ENCODE measurements at regions not wholly inside any gene's neighbourhood (a gene's known extent, or its start where the extent isn't known, plus 50 kb on each side); places are given as distances from the start of the nearest gene placed in this dataset.

GRCh38 chr12:65623507-65623906 lies 200.8 kb upstream of the HMGA2 start:
- DNase-seq, result no peak
- no peaks in the 10 kb centered on the region for H3K36me3 Mint-ChIP-seq (ENCODE audit: low read depth)

GRCh38 chr12:65624554-65625086 lies 199.7 kb upstream of the HMGA2 start:
- no peak overlapping the region for H3K27ac Mint-ChIP-seq
- peaks cover 4% of the 10 kb centered on the region for H3K9me3 Mint-ChIP-seq
- no peaks in the 10 kb centered on the region for H3K36me3 Mint-ChIP-seq (ENCODE audit: low read depth)
- DNase-seq, result no peak
- peaks cover 7% of the 10 kb centered on the region for H3K27me3 Mint-ChIP-seq (ENCODE audit: low read depth, poor library complexity)
- no peak overlapping the region for H3K4me3 Mint-ChIP-seq
- H3K4me1 Mint-ChIP-seq, result peaks cover 24% of the 10 kb centered on the region
- TF ChIP-seq CTCF (IDR thresholded peaks at IDR 0.05), result no peak

More at GRCh38 chr12:65623507-65623906, 200.8 kb upstream of the HMGA2 start:
- H3K4me1 Mint-ChIP-seq, result peaks cover 25% of the 10 kb centered on the region
- no peak for TF ChIP-seq CTCF (IDR thresholded peaks at IDR 0.05)
- no peak overlapping the region for H3K4me3 Mint-ChIP-seq
- peaks cover 4% of the 10 kb centered on the region for H3K9me3 Mint-ChIP-seq
- no peak overlapping the region for H3K27ac Mint-ChIP-seq
- H3K27me3 Mint-ChIP-seq (ENCODE audit: low read depth, poor library complexity), result peaks cover 3% of the 10 kb centered on the region

GRCh38 chr12:65628061-65628460 lies 196.2 kb upstream of the HMGA2 start:
- Mint-ChIP-seq H3K27me3 (ENCODE audit: low read depth, poor library complexity) (peaks cover 7% of the 10 kb centered on the region), H3K9me3 (peaks cover 4% of the 10 kb centered on the region), H3K4me1 (peaks cover 49% of the 10 kb centered on the region), H3K36me3 (ENCODE audit: low read depth) (no peaks in the 10 kb centered on the region), H3K4me3 (no peak overlapping the region), H3K27ac (no peak overlapping the region)
- DNase-seq, result no peak
- TF ChIP-seq CTCF (IDR thresholded peaks at IDR 0.05), result no peak

- Mint-ChIP-seq H3K36me3 (ENCODE audit: low read depth) (no peaks in the 10 kb centered on the region), H3K27me3 (ENCODE audit: low read depth, poor library complexity) (peaks cover 4% of the 10 kb centered on the region), H3K9me3 (peaks cover 4% of the 10 kb centered on the region), H3K27ac (no peak overlapping the region), H3K4me1 (peaks cover 48% of the 10 kb centered on the region), H3K4me3 (no peak overlapping the region)
- no peak for DNase-seq
- no peak for TF ChIP-seq CTCF (IDR thresholded peaks at IDR 0.05)
Observed at GRCh38 chr12:65630555-65630954, 193.7 kb upstream of the HMGA2 start.

GRCh38 chr12:65631621-65632111 lies 192.6 kb upstream of the HMGA2 start:
- TF ChIP-seq CTCF (IDR thresholded peaks at IDR 0.05), result no peak
- Mint-ChIP-seq H3K4me1 (peaks cover 45% of the 10 kb centered on the region), H3K4me3 (no peak overlapping the region), H3K27ac (no peak overlapping the region), H3K27me3 (ENCODE audit: low read depth, poor library complexity) (peaks cover 4% of the 10 kb centered on the region), H3K9me3 (peaks cover 4% of the 10 kb centered on the region), H3K36me3 (ENCODE audit: low read depth) (no peaks in the 10 kb centered on the region)
- no peak for DNase-seq

All from nephron progenitor cell (in vitro differentiated cells).